DMS153 treated with DMSO at 0.1 percent for 48 hours (cell line): ENCODE measurements at regions not wholly inside any gene's neighbourhood (a gene's known extent, or its start where the extent isn't known, plus 50 kb on each side); places are given as distances from the start of the nearest gene placed in this dataset.

Source experiments
- DNase-seq: peaks from one replicate; lab custom pipeline; 2025; ENCODE audit not compliant: unreplicated experiment; lab: John Stamatoyannopoulos, UW

DNA sequence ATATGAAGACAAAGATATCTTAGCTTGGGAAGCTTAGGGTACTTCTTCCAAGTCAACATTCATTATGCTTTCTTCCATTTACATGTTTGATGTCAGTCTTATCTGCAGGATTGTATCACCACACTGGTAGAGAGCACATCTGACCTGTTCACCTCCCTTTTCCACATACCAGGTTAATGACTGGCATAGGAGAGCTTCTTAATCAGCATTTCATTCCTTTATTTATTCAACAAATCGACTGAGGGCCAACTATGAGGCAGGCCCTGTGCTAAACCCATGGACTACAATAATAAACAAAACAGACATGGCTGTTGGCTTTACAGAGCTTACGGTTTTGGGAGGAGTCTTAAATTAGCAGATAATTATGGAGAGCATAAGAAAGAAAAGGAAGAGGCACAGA is 378.1 kb upstream of the CDH11 start:
- no peak for DNase-seq

DNA sequence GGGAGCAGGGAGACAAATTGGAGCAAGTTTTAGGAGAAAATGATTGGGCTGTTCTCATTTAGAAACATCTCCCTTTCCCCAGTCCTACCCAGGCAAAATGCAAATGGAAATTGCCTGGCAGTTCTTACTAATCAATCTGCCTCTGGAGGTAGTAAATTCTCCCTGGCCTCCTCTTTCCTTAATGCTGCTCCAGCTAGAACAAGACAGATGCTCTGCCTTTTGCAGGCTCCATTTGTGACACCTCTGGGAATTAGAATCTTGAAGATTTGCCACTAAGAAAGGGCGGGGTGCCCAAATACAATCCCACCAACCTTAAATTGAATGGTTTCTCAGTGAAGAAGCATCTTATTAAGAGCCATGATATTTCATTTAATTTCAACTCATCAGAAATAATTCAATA is 377.7 kb upstream of the CDH11 start:
- DNase-seq: no peak

DNA sequence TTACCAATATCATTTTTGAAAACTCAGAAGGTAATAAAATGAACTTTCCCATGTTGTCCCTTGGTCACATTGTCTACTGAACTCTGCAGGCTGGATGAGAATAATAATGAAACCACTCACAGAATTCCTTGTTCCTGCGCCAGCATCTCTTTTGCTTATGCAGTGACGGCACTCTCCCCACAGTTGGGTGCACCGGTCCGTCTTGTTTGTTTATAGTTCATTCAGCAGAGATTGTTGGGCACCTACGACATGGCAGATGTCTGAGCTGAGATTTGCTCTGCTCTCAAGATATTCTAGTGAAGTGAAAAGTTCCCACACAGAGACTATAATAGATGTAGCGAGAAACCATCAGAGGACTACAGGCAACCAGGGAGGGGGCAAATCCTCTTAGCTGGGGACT is 375.7 kb upstream of the CDH11 start:
- DNase-seq: peak; percentile 7

DNA sequence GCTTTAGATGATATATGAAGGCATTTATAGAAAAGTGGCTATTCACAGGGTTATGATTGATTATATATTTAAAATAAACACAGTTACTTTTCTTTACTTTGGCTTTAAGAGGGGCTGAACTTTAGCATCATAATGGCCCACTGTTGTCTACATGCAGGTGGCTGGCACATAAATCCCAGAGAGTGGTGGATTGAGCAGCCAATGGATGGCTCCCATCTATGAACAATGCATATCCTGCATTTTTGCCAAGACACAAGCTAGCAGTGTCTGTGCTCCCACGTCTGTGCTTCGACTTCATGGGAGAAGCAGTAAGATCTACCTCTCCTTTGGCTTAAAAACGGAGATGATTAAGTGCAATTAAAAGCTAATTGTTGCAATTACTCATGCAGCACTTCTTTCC is 373.2 kb upstream of the CDH11 start:
- no peak for DNase-seq

DNA sequence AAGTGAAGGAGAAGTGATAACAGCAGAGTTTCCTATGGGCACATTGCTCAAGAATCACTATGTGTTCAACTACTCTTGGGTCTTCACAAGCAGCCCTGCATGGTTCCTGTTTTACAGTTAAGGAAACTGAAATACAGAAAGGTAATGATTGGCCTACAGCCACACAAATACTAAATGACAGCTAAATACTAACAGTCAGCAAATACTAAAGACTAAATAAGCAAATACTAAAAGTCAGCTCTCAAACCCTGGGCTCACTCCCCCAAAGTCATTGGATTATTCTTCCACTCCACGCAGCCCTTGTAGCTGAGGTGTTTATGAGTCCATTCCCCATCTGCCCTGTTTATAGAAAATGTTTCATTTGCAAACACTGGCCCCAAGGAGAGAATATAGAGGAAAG is 372.7 kb upstream of the CDH11 start:
- no peak for DNase-seq

DNA sequence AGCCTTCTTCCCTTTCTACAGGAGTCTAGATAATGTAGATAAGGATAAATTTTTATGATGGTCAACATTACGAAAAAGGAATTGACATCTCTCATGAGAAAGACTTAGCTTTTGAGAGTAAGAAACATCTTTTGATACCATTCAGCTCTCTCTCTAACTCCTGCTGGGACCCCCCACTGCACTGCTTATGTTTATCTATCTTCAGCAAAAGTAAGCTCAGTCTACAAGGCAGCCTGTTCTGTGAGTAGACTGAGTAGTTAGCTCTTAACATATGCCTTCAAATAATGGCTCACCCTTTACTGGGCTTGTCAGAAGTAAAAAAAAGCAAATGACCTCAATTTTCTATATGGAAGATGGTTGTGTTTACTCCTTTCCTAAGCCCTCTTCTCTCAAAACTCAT is 372.2 kb upstream of the CDH11 start:
- no peak for DNase-seq

DNA sequence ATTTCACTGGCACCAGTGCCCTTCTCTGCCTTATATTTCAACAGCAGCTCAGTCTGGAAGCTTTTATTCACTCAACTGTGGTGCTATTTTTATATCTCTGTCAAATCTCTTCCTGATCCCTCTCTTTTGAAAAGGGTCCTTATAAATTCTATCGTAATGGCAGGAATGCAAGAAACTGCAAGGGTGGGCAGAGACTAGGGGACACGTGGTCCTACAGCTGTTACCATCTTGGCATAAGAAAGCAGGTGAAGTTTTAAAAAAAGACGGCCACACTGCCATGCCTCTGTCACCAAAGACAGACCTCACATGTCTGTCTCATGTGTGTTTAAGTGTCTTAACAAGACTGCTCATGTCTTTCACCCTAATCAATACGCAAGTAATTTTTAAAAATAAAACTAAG is 368.4 kb upstream of the CDH11 start:
- no peak for DNase-seq

DNA sequence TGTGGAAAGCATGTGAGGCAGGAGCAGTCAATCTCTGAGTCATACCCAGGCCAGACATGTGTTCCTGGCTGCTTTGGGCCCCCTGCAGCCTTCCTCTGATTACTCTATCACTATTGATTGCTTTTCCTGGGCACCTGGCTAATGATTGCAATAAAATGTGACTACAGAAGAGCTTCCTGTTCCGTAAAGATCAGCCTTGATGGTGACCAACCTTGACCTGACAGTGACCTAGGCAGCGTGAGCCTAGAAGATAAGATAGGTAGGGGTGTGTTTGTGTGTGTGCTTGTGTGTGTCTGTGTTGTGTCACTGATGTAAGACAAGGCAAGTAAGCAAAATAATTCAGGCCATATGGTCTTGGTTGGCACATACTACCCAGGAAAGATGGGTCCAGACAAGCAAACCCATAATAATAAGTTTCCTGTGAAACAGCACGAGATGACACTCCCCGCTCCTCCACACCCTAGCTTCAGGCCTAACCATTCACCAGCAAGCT is 367.7 kb upstream of the CDH11 start:
- no peak for DNase-seq

DNA sequence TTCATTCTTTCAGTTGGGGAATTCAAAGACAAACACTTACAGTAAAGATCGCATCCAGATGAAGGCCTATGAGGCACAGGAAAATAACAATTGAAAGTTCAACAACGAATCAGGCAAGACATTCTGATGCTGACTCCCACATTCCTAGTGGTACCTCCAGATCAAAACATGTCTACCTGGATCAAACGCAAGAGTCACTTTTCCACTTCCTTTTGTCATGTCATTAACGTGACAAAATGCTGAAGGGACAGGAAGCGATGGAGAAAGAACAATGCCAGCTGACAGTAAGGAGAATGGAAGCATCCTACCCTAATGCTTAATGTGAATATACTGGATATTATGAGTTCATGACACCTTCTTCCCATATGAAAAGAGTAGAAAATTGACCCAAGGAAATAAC is 365.4 kb upstream of the CDH11 start:
- no peak for DNase-seq

DNA sequence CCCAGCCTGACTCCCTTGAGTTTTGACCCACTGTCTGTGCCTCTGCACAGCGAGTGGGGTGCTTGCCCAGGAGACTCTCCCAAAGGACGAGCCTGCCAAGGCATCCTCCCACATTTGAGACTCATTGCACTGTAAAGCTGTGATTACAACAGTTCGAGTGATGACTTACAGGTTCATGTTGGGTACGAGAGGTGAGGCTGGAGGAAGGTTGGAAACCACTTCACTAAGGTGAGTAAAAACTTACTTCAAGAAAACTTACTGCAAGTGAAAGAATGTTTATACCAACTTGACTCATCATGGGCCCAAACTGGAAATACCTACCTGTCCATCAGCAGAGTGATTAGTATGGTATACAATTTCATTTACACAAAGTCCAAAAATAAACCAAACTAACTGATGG is 360.1 kb upstream of the CDH11 start:
- no peak for DNase-seq

DNA sequence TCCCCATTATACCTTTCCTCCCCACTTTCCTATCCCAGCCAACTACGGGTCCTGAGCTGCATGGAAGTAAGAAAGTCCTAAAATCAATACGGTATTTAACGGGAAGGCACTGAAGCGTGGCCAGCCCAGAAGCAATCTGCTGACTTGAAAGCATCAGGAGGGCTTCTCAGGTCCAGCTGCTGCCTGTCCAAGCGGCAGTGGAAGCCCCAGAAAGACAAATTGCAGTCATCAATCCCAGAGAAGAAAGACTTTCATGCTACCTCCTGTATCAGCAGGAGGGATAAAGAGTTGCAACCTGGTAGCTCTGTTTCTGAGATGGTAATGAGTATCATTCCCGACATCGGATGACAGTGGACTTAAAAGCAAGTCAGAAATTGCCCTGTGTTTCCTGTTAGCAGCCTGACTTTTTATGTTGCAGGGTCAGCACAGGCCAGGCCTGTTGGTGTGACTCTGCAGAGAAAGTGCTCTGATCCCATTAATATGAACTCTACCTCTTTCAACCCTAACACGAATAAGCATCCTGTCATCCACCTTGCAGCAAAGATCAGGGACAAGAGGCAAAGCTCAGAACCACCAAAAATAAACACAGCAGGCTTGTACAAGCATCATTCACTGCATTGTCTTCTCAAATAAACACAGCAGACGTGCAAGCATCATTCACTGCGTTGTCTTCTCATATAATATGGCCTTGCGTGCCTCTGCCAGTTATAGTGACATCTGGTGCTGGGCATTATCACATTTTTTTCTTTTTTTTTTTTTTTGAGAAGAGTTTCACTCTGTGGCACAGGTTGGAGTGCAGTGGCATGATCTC is 358.6 kb upstream of the CDH11 start:
- peak; percentile 70 for DNase-seq

DNA sequence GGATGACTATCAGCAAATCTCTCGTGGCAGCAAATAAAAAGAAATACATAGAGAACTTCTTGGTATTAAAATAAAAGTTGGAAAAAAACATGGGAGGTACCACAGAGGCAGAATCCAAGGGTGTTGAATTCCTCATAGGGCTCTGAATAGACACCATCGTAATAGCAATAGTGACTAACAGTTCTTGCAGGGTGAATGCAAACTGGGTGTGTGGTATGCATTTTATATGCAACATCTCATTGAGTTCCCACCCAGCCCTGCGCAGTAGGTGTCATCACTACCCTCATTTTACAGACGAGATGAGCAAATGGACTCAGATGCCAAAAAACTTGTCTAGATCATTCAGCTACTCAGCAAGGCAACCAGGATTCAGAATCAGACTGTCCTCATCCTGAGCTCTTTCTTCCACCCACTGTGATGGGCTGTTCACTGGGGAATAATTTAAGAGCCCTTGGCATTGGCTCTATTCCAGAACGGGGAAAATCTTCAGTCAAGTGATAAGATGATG is 354.6 kb upstream of the CDH11 start:
- DNase-seq: no peak

DNA sequence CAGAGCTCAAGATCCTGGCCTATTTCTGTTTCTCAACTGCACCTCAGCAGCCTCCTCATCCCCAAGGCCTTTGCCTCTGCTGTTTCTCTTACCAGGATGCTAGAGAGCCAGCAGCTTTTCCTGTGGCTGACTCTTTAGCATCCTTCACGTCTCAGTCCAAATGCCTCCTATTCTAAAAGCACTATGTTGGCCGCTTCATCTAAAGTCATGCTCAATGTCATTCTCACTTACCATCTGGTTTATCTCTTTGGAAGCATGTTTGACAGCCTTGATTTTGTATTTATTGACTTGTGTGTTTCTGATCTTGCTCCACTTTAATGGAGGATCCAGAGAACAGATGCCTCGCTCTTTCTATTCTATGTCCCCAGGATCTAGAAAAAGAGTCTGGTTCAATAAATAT is 351.8 kb upstream of the CDH11 start:
- DNase-seq: no peak

DNA sequence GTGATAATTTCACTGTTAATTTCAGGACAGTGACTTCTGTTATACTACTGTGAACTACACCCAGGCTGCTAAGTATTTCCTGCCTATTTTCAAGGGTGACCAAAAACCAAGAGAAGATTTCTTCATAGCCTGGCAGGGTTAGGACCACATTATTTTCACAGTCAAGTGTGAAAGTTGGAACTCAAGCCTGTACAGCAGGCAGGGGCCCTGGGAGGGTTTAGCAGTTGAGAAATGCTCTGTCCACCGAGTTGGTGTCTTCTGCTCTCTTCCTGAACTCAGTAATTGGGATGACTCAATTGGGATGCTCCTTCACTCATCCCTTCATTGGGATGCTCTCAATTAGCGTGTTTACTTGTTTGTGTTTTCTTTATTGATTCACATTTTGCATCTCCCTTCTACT is 347.3 kb upstream of the CDH11 start:
- DNase-seq: no peak

DNA sequence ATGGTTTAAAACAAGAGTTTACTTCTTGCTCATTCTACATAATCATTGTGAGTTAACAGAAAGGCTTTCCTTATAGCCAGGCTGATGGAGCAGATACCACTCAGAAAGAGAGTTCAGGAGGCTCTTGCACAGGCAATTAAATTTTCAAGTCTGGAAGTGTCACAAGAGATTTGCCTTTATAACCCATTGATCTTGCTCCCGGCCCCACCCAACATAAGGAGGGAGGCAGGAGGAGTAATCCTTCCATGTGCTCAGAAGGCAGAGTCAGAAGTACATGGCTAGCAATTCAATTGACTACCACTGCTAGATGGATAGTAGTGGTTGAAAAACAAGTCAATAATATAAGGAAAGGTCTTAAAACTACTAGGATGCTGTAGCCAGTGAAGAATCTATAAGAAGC is 346.3 kb upstream of the CDH11 start:
- DNase-seq: no peak

DNA sequence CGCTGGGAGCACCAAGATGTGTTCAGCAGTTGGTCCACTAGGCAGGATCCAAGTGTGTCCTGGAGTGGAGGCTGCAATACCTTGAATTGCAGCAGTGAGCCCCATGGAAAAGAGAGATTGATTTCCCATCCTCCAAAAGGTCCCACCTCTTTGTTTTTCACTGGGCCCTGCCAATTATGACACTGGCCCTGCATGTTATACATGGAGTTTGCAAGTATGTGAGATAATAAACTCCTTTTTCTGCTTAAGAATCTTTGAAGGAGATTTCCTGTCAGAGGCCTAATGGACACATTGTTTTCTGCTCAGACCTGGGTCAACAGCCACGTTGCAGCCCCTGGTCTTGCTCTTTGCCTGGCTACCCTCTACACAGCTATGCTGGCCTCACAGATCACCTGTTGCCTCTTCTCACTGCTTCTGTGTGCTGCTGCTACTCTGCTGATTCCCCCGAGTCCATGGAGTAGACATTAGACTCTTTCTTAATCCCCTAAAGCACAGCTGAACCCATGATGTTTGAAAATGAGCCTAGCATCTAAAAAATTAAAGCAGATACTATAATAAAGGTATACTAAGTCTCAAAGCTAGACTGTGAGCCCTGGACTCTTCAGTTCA is 341.9 kb upstream of the CDH11 start:
- DNase-seq: no peak

DNA sequence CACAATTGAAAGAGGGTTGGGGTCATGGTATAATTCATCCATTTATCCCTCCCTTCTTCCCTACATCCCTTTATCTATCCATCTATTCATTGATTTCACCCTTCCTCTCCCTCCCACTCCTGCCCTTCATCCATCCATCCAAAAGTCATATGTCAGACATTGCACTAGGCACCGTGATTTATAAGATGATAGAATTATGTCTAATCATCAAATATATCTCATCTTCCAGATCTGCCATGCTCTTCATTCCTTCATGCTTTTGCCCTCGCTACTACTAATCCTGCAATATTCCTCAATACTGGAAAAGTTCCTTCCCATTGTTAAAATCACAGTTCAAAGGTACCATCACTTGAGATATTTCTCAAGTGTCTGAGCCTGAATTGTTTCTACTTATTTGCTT is 335.2 kb upstream of the CDH11 start:
- DNase-seq: no peak

DNA sequence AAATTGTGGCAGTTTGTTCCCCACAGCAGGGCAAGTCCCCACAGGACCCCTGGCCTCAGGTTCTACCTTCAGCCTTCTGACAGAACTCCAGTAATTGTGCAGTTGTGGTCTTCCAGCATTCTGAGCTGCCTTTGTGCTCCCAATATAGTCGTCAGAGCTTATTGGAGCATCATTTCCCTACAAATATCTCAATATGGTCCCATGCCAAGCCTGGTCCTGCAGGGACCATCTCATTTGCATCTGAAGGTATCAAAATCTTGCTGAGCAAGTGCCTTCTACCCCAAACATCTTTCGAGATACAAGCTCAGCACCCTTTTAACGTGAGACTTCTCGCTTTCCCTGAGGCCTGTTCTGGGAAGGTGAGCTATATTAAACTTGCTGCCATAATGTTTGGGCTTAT is 333.9 kb upstream of the CDH11 start:
- DNase-seq: no peak

DNA sequence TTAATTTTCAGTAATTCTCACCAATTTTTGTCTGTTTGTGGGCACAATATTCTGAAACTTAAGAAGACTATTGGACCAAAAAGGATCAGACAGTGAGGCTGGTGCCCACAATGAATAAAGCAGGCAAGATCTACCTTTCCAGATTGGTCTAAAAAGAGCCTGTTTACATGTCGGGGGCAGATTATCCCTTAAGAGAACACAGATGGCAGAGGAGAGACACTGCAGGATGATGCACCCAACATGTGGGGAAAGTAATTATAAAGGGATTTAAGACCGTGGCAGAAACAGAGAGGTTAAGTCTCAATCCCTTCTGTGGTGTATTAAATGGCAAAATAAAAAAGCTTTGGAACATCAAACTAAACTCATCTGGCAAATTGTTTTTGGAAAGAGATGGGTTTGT is 331.8 kb upstream of the CDH11 start:
- DNase-seq: no peak

DNA sequence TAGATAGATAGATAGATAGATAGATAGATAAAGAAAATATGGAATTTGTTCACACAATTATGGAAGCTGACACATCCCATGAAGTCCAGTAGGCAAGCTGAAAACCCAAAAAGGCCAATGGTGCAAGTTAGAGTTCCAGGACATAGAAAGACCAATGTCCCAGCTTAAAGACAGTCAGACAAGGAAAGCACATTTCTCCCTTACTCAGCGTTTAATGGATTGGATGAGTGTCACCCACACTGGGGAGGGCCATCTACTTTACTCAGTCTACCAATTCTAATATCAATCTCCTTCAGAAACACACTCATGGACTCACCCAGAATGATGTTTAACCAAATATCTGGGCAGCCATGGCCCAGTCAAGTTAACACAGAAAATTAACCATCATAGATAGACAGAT is 327.7 kb upstream of the CDH11 start:
- DNase-seq: no peak

DNA sequence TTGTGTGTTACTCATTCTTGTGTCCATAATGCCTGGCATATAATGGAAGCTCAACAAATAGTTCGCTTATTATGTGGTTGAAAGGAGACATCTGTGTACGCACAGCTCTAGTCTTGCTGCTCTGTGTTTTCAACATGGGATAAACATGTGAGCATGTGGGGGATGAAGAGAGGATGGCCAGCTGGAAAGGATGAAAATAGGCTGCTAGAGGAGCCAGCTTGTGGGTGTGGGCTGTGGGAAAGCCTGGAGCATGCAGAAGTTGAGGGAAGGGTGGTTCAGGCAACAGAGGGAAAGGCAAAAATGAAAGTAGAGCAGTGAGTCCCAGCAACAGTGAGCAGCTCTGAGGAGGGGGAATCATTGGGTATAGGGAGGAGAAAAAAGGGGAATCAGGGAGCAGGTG is 324.6 kb upstream of the CDH11 start:
- no peak for DNase-seq
